GM12872 (cell line): ENCODE measurements at regions not wholly inside any gene's neighbourhood (a gene's known extent, or its start where the extent isn't known, plus 50 kb on each side); places are given as distances from the start of the nearest gene placed in this dataset.

ENCODE experiments used
- CTCF ChIP-seq: IDR thresholded peaks from 3 replicates; pipeline ENCODE4 v1.5.1; 2011; ENCODE audit warnings: low read depth, mild to moderate bottlenecking, low read length, moderate library complexity; ENCODE audit not compliant: insufficient read depth

DNA sequence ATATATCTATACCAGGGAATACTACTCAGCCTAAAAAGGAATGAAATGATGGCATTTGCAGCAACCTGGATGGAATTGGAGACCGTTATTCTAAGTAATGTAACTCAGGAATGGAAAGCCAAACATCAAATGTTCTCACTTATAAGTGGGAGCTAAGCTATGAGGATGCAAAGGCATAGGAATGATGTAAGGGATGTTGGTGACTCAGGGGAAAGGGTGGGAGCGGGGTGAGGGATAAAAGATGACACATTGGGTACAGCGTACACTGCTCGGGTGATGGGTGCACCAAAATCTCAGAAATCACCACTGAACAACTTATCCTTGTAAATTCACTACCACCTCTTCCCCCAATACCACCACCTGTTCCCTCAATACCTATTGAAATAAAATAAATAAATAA, 651.0 kb upstream of the AMELY start:
- TF ChIP-seq CTCF, result no peak

GRCh38 chrY:7557675-7558074, 646.1 kb upstream of the AMELY start:
- TF ChIP-seq CTCF, result peak; percentile 66

GRCh38 chrY:7555006-7555405, 643.5 kb upstream of the AMELY start:
- no peak for TF ChIP-seq CTCF

DNA sequence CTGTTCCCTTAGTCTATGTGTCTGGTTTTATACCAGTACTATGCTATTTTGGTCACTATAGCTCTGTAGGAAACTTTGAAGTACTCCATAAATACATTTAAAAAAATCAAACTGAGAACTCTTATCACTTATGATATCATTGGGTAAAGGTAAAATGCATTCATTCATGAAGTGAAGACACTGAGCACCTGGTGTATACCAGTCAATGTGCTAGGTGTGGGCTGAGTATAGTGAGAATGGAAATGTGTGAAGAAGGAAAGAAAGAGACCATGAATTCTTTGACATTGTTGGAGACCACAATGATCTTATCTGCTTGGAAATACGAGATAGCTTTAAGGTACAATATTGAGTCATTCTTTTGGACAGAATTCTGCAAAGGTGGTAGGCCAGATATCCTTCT, 633.5 kb upstream of the AMELY start:
- TF ChIP-seq CTCF, result no peak

DNA sequence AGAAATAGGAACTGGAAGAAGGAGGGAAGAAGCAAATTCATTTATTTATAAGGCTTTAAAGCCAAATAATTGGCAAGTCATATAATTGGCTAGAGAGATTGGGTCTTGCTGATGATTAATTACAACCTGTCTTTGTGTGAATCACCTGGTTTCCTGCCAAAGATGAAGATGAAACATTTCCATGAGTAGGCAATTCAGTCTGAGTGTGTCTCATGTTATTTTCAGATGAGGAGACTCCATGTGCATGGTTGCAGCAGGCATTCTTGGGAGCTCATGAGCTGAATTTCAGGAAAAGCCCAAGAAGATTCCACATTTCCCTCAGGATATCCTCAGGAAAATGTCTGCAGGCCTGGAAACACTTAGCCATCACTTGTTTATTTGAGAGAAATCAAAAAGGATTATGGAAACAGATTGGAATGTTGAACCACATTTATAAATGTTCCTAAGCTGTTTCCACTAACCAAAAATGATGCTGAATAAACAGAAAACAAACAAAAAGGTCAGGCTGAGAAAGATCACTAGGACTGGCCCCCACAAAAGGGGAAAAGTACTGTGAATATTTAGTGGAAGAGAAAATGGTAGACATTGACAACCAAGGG, 632.7 kb upstream of the AMELY start:
- TF ChIP-seq CTCF, result no peak

- no peak for TF ChIP-seq CTCF
These were observed 632.0 kb upstream of the AMELY start for GRCh38 chrY:7543506-7543905.

DNA sequence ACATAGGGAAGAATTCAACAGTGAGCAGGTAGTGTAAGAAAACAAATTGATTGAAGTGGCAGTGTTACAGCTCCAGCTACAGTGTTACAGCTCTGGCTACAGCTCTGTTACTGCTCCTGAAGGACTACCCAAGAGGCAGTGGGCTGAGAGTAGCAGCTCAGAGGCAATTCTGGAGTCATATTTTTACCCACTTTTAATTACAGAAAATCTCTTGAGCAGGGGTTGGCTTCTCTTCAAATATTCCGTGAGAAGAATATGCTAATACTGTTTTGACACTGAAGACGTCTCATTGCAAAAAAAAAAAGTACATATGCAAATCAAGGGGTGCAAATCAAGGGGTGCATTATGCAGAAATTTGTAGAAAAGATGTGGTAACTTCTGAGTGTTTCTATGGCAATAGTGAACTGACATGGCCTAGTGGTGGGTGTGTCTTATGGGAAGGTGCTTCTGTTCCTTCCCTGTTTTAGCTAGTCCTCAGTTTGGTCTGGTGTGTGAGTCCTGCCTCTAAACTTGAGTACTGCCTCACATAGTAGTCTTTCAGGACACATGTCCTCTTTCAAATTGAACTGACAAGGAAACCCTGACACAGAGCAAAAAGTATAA, 630.8 kb upstream of the AMELY start:
- TF ChIP-seq CTCF, result no peak
